PC-3 (cell line): ENCODE measurements at regions not wholly inside any gene's neighbourhood (a gene's known extent, or its start where the extent isn't known, plus 50 kb on each side); places are given as distances from the start of the nearest gene placed in this dataset.

ENCODE experiments used
- EZH2 ChIP-seq: fragments of 300-600 bp; sonication (generic); IDR thresholded peaks from one replicate; pipeline ENCODE4 v1.6.1; 2017; ENCODE audit warnings: antibody characterized with exemption, mild to moderate bottlenecking, low read length; ENCODE audit not compliant: unreplicated experiment
- TF ChIP-seq, protein P1 (sequence below): fragments of 300-600 bp; sonication (generic); conservative IDR thresholded peaks from 2 replicates; pipeline ENCODE4 v1.5.1; 2017; ENCODE audit warnings: antibody characterized with exemption, low read depth, mild to moderate bottlenecking, low read length

DNA sequence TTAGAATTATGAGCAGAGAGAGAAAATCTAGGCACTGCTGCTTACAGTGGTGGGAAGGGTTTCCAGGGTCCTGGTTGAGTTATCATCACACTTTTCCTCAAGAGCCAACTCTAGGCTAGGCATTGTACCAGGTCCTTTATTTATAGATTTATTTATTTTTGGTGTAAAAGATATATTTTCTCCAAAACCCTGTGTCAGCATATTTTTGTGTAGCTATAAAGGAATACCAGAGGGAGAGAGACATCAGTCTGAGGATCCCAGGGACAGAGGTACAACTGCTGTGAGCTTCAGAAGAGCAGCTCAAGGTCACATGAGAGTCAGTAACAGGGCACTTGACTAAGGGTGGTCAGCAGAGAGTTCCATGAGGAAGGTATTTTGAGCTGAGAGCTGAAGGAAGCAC is 159.7 kb downstream of the SLC35B3 start:
- TF ChIP-seq, protein P1, sequence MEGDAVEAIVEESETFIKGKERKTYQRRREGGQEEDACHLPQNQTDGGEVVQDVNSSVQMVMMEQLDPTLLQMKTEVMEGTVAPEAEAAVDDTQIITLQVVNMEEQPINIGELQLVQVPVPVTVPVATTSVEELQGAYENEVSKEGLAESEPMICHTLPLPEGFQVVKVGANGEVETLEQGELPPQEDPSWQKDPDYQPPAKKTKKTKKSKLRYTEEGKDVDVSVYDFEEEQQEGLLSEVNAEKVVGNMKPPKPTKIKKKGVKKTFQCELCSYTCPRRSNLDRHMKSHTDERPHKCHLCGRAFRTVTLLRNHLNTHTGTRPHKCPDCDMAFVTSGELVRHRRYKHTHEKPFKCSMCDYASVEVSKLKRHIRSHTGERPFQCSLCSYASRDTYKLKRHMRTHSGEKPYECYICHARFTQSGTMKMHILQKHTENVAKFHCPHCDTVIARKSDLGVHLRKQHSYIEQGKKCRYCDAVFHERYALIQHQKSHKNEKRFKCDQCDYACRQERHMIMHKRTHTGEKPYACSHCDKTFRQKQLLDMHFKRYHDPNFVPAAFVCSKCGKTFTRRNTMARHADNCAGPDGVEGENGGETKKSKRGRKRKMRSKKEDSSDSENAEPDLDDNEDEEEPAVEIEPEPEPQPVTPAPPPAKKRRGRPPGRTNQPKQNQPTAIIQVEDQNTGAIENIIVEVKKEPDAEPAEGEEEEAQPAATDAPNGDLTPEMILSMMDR, result no peak
- TF ChIP-seq EZH2, result no peak
